ENCODE measurements at regions not wholly inside any gene's neighbourhood (a gene's known extent, or its start where the extent isn't known, plus 50 kb on each side); places are given as distances from the start of the nearest gene placed in this dataset.
"Not testable (repeated sequence)": the region's sequence is repeated elsewhere in the genome, so short reads cannot be mapped to it uniquely, and the experiment has no call there.

DNA sequence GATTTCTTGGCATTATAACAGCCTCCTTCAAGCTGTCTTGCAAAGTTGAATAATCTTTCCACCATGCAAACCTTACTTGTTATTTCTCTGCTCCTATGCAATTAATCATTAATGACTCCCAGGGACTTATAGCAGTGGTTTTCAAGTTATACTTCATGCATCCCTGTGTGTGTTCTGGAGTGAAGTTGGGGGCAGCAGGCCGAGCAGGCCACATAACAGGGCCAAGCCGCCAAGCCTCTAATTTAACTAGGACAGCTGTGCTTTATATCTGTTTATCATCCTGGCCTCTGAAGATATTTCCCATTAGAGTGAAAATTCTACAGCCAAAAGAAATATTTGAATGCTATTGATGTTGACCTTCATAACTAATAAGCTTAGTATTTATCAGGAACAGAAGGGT lies 133.5 kb upstream of the PAK3 start:
- DNase-seq: no peak

DNA sequence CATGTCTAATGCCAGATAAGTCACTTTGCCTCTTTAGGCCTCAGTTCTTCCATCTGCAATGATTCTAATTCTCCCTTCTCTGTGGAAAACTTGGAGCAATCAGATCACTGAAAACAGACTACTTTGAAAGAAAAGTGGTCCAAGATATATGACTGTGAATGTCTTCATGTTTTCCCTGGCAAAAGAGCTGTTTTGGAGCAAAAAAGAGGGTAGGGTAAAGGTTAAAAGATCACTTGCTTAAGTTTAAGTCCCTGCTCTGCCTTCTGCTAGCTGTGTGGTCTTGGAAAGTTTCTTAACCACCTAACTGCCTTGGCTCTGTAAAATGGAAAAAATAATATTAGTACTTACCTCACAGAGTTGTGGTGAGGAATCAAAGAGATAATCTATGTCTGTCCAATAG lies 140.3 kb upstream of the PAK3 start:
- DNase-seq: no peak

DNA sequence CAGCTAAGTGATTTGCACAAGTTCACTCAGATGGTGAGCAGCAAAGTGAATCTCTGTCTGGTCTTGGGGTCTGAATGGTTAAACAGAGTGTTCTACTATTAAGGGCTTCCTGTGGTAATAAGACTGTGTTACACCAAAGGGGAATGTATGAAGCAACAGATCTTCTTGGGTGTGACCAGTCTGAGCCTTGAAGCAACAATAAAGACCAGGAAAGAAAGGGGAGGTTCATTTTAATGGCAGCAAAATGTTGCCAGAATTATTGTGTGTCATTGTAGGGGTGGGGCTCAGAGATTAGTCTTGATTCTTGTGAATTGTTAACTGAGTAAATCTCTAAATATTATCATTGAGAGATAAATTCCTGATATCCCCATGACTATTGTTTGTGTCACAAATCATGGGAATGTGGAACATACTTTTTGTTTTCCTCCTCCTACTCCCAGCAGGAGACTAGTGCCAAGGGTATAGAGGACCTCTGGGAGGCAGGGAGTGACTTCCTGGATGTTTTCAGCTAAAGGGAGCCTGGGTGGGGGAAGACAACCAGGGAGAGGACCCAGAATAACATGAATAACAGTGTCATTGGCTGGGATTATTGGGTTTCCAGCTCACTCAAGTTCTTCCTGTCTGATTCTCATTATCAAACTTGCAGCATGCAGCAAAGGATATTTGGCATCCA lies 141.4 kb upstream of the PAK3 start:
- DNase-seq: no peak

DNA sequence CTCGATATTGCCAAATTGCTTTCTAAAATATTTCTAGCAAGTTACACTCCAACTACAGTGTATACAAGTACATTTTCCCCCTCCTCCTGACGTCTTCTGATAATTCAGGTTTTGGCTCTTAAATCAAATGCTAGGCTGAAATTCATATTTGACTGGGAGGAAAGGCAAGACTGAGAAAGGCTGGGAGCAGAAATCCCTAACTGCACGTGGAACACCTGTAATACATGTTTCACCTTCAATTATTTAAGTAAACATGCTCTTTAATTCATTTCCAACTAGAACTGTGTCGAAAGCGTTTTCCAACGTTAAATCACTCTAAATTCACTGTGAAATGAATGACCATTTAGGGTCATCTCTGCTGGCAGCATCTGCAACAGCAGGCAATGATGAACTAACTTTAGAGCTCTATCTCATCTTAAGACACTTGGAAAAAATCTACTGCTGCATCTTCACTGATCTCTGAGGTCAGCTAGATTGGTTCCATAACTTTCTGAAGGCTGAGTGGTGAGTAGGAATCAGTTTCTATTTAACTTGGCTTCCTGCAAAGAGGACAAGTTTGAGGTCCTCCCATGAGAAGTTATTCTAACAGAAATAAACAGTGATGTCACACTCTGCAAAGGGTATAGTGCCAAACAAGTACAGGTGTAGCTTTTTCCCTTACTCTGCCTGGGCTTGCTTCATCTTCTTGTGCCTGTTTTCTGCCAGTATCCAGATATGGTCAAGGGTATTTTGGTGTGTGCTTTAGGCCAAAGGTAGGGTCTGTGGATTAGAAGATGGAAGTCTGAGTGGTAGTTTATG lies 144.3 kb upstream of the PAK3 start:
- no peak for DNase-seq

DNA sequence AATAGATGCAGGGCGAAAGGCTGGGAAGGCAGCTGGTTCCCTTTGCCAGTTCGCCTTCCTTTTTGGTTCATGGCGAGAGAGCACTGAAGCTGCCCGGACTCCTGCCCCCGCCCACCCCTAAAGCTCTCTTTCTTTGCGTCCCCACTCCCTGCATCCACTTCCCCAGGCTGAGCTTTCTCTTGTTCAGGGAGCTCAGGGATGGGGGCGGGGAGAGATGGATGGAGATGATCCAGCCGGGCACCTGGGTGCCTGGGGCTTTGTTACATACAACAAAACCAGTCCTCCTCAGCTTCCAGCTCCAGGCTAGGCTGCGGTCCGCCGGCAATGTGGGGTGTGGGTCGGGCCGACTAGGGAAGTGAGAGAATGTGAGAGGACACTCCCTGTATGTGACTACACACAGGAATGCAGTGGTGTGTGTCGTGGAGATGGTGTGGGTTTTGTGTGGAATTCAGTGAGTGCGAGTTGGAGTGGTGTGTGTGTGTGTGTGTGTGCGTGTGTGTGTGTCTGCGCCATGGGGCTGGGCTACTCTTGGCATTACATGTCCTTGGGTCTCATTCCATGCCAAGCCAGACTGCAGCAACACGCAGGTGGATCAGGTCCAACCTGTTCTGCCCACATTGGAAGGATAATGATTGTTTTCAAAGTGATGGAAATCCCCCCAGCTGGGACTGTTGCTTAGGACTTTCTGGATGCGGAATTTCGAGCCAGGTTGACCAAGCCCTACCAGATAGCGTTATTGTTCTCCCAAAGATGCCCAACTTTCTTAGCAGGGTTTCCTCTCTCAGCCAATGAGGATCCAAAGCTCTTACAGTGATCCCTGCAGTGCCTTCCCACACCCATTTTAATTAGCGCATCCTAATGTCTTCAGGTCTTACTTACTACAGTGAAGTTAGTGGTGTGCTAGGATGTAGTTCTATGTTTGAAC lies 149.4 kb upstream of the CHRDL1 start:
- DNase-seq: no peak

DNA sequence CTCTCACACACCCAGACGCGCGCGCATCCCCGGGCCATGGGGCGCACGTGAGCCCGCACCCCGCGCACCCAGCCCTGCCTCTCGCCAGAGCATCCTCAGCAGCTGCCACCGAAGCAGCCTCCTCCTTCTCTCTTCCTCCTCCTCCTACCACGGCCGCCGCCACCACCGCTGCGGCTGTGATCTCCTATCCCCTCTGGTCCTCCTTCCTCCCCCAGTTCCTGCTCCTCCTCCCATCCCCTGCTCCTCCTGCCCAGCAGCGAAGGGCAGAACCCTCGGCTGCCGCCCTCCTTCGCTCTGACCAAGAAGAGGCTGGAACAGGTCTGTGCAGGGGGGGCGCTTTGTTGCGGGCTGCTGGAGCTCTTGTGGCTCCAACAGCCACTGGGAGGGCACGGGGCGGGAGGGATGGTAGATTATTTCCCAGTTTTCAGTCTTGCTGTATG lies 148.7 kb upstream of the CHRDL1 start:
- DNase-seq: no peak

DNA sequence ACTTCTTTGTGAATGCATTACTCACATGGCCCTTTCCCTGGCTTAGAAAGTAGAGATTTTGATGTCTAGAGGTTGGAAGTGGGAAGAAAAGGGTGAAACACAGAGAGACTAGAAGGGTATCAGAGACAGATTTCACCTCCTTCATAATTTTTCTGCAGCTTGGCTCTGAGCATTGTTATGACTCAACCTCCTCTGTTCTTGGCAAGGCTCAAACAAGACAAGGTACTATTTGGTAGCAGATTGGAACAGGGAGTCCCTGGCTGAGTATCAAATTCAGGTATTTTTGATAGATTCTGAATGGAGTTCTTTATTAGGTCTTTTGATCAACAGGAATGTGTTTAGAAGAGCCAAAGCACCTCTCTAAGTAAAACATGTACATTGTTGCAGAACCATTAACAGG lies 146.3 kb upstream of the CHRDL1 start:
- DNase-seq: no peak

DNA sequence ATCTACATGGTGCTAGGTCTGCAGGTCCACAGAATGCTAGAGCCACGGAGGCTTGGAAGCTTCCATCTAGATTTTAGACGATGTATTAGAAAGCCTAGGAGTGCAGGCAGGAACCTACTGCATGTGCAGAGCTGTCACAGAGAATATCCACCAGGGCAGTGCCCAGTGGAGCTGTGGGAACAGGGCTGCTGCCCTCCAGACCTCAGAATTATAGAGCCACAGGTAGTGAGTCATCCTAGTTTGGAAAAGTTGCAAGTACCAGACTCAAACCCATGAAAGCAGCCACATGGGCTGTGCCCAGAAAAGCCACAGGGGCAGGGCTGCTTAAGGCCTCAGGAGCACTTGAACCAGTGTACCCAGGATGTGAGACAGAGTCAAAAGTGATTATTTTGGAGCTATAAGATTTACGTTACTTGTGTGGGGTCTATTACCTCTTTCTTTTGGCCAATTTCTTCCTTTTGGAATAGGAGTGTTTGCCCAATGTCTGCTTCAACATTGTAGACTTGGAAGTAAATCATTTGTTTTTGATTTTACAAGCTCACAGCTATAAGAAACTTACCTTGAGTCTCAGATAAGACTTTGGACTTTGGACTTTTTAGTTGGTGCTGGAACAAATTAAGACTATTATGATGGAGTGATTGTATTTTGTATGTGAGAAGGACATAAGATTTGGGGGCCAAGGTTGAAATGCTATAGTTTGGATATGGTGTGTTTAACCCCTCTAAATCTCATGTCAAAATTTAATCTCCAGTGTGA lies 143.5 kb upstream of the CHRDL1 start:
- no peak for DNase-seq

DNA sequence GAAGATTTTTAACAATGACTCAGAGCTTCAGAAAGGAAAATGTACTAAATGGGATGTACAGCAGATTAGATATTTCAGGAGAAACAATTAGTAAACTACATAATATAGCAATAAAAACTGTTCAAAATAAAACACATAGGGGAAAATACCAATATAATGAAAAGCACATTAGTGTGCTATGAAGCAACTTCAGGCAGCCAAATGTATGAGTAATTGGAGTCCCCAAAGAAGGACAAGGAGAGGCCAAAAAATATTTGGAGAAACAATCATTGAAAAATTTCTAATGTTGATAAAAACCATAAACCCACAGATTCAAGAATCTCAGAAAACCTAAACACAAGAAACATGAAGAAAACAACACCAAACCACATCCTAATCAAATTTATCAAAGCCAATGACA lies 129.3 kb upstream of the CHRDL1 start:
- no peak for DNase-seq

DNA sequence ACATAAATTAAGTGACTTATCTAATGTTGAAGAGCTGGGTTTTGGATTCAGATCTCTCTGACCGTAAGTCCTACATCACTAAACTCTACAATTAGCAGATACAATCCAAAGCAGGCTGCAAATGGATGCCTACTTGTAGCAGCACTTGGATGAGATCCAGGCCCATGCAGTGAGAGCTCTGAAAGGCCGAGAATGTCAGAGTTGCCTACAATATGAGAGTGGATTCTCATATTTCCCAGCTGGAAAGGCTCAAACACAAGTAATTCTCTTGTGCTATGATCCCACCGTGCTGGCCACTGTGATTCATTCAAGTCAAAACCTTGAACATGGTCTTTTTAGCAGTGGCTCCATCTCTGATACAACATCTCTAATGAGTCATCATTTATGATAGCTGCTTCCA lies 125.4 kb upstream of the CHRDL1 start:
- no peak for DNase-seq

DNA sequence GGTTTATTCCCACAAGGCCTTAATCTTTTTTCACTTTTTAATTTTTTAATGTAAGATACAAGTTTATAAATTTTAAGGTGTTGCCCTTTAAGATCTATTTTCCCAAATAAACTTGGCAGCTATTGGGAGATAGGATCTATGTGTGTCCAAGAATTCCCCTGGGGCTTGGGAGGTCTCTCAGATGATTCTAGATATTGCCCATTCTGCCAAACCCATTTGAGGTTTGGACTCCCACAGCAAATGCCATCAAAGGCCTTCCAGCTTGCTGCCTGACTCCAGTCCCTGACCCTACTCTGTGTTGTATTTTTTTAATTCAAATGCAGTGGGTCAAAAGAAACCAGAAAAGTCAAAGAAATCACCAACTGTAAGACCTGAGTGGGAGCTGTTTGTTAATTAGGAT lies 120.0 kb upstream of the CHRDL1 start:
- DNase-seq: no peak

DNA sequence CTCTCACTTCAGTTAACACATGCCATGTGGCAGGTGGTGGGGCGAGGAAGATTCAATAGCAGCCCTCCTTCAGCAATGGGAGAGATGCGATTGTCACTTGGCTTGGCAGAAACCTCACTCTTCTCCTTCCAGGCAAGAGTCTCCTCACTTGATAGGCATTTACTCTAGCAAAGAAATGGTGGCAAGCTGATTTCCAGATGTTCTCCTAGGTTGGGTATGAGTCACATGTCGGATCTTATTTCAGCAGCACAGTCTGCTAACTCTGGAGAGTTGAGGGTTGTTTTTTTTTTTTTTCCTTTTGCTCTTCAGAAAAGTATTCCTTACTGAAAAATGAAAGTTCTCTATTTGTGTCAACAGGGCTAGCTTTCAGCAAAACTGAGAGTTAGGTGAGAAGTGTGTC lies 119.5 kb upstream of the CHRDL1 start:
- DNase-seq: no peak

DNA sequence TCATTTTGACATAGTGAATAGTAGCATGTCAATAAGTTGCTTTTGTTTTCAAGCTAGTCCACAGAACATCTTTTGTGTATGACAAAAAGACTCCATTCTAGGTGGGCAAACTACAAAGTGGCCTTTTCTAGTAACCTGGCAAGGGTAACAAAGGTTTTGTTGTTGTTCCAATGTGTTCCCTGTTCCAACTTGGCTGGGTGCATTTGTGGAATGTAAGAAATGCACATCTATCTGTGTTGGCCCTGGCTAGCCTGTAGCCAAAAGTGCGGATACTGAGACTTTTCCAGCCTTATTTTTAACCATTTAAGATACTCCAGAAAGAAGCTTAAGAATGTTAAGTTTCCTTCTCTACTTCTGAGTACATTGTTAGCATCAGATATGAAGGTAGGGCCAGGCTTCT lies 118.7 kb upstream of the CHRDL1 start:
- no peak for DNase-seq

DNA sequence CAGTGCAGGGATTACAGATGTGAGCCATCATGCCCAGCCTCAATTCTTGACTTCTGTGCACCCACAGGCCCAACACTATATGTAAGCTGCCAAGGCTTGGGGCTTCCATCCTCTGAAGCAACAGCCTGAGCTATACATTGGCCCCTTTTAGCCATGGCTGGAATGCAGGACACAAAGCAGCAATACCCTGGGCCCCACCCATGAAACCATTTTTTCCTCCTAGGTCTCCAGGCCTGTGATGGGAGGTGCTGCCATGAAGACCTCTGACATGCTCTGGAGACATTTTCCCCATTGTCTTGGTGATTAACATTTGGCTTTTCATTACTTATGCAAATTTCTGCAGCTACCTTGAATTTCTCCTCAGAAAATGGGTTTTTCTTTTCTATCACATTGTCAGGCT lies 109.1 kb upstream of the CHRDL1 start:
- not testable (repeated sequence) for DNase-seq

DNA sequence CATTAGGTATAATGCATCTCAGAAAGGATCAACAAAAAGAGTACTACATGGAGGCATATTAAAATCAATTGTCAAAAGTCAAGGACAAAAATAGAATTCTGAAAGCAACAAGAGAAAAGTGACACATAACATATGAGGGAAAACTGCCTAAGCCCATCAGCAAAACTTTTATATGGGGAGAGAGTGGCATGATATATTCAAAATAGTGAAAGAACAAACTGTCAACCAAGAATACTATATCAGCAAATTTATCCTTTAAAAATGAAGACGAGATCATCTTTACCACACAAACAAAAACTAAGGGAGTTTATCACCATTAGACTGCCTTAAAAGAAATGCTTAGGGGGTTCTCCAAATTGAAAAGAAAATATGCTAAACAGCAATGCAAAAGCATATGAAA lies 86.4 kb upstream of the CHRDL1 start:
- no peak for DNase-seq

DNA sequence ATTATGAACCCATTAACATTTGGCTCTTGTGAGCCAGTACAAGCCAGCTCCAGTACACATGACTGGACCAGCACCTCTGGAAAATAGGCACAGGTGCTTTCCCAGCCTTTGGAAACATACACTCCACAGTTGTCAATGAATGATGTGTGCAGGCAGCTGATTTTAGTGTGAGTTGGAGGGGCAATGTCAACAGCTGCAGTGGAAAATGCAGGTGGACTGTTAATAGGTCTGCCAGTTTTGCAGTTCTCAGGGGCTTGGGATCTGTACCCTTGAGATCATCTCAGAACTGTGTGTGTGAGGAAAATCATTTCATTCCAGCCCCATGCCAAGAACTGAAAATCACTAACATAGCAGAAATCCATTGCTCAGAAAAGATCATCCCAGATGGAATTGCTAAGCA lies 81.7 kb upstream of the CHRDL1 start:
- no peak for DNase-seq

DNA sequence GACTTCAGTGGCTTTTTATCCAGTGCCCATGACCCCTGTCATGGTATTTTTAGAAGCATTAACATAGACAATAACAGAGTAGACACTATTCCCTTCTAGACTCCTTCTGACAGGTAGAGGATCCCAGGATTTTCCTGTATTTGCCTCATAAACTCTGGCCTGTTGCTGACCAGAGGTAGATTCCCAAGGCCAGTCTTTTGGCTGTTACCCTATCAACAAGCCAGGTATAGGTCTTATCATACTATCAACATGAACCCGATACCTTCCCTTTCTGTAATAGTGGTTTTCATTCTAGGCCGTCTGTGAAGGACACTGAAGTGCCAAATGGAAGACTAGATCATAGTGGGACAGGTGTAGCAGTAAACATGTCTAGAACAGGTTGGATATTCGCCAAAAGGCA lies 76.2 kb upstream of the CHRDL1 start:
- no peak for DNase-seq

DNA sequence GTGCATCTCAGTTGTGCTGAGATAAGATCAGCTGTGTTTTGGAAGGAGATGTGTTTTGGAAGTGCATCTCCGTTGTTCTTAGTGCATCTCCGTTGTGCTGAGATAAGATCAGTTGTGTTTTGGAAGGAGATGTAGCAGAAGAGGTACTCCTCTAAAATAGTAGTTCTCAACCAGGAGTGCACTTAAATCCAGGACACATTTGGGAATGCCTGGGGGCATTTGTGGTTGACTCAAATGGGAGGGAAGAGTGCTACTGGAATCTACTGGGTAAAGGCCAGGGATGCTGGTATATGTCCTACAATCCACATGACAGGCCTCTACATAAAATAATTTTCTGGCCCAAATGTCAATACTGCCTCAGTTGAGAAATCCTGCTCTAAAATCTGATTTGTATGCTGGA lies 70.8 kb upstream of the CHRDL1 start:
- no peak for DNase-seq

DNA sequence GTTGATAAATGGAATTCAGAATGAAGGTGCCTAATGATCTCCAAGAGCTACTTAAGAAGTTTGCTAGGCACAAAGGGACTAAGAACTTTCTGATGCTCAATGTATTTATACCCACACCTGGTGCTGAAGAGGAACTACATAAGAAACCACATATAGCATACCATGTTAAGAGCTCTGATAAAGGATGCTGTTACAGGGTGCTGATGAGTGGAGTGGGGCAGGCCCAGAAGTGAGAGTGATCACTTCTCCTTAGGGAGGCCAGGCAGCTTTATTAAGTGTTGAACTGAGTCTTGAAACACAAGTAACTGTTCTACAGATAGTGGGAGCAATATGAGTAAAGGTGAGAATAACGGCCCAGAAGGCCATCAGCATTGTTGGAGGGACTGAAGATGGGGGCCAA lies 68.3 kb upstream of the CHRDL1 start:
- DNase-seq: no peak

DNA sequence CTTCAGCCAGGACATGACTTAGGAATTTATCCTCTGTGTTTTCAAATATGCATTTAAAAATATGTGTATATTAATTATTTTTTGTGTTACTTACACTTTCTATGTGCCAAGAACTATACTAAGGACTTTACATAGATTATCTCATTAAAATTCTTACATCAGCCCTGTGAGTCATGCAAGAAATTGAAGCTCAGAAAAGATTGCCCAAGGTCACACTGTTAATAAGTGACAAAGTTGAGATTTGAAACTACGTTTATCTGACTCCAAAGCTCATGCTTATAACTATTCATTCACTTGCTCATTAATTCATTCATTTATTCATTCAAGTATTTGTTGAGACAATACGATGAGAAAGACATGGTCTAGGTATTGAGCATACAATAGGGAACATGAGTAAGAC lies 62.9 kb upstream of the CHRDL1 start:
- no peak for DNase-seq

DNA sequence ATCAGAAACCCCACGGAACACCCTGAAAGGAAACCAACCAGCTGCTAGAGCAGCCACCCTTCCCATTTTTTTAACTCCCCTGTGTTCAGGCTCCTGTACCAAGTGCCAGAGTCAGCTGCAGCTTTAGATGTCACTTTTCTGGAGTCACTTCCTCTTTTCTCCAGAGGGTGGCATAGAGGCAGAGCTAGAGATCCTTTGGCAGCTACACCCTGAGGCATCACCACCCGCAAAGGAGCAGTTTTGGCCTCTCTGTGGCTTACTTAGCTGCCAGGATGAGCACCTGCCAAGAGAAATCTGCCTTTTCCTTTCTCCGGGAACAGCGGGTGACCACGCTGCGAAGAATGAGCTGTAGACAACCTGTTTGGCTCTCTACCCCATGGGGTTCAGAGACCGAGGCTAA lies 58.0 kb upstream of the CHRDL1 start:
- DNase-seq: no peak

DNA sequence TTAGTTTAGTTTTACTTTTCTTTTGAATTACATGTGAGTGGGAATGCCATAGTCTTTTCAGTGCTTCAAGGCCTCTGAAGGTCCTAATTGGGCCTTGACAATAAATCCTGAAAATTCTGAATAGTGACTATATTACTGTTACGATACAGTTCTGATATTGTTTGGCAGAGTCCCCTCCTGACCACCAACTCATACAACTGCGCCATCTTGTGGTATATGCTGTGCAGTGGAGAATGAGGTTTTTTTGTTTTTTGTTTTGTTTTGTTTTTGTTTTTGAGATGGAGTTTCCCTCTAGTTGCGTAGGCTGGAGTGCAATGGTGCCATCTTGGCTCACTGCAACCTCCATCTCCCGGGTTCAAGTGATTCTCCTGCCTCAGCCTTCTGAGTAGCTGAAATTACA lies 56.6 kb upstream of the CHRDL1 start:
- DNase-seq: no peak

DNA sequence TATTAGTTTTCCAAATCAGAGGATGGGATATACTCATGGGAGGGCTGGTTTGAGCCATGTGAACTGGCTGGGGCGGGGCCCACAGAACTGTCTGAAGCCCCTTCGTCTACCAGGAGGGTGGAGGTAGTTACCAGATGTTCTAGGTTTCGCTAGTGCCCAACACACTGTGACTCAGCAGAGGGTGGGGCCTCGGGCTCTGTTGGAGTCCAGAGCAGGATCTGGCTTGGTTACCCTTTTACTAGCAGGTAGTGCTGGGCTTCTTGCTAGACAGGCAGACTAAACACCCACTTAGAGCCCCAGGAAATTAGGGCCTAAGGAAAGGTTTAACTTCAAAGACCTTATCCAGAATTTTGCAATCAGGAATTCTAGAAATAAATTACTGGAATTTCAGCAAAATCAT lies 56.2 kb upstream of the CHRDL1 start:
- peak; percentile 8 for DNase-seq

All from NCI-H226 (cell line).